C4-2B (cell line): ENCODE measurements at regions not wholly inside any gene's neighbourhood (a gene's known extent, or its start where the extent isn't known, plus 50 kb on each side); places are given as distances from the start of the nearest gene placed in this dataset.

Experiments used
- CTCF ChIP-seq: fragments of 450-650 bp; conservative IDR thresholded peaks from 2 replicates; pipeline ENCODE4 v1.5.1; 2017; ENCODE audit warnings: mild to moderate bottlenecking
- ZFX ChIP-seq: fragments of 450-650 bp; IDR thresholded peaks from 2 replicates; pipeline ENCODE4 v1.6.1; 2017

DNA sequence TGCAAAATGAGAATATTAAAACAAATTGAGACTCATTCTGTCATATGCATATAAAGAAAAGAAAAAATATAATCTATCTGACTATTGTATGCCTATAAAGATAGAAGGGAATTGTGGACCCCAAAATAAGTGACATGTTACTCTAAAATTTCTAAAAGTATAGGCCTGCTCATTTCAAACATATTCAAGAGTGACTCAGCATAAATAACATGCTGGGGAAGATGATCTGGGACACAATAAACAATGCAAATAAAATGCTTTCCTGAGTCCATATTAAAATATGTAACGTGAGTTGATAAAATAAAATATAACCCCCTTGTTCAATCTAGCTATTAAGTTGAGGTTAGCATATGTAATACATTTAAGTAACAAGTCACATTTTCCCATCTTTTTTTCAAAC, 882.0 kb upstream of the EDIL3 start:
- no peak for TF ChIP-seq CTCF
- no peak for TF ChIP-seq ZFX
